Anterior cingulate cortex (tissue), 58 donors: ENCODE measurements at regions not wholly inside any gene's neighbourhood (a gene's known extent, or its start where the extent isn't known, plus 50 kb on each side); places are given as distances from the start of the nearest gene placed in this dataset.
"Not testable (repeated sequence)": the region's sequence is repeated elsewhere in the genome, so short reads cannot be mapped to it uniquely, and the experiment has no call there.

Experiments
- DNase-seq, 58 donors: peaks; one replicate each; lab custom pipeline; 2025; lab: John Stamatoyannopoulos, UW

- no peak for DNase-seq
These were observed 146.7 kb upstream of the SP4 start for GRCh38 chr7:21281193-21281592.

GRCh38 chr7:21293771-21294170 is 134.1 kb upstream of the SP4 start:
- DNase-seq: no peak

GRCh38 chr7:21299766-21300165 is 128.1 kb upstream of the SP4 start:
- DNase-seq: no peak

- no peak for DNase-seq
These were observed 127.2 kb upstream of the SP4 start for GRCh38 chr7:21300692-21301091.

DNA sequence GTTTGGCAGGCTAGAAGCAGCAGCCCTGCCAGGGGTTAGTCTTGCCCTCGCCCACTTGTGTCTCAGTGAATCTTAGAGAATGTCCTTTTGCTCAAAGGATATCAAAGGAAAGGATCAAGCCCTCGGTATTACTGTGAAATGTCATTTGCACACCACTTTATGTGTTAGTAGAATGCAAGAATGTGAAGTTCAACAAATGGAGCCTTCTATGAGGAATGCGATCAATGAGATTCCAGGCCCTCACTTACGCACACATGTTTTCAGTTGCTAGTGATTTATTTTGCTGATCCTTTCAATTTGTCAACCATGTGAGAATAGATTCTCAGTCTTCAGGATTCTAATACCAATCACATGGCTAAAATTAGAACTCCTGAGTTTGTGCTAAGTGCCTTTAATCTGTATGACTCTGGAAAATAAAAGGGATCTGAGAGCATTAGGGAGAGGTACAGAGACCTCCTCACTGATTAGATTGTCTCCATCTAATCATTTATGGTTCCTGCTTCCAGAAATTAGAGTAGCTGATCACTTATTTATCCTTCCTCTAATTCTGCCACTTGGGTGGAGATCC is 123.0 kb upstream of the SP4 start:
- DNase-seq: no peak

DNA sequence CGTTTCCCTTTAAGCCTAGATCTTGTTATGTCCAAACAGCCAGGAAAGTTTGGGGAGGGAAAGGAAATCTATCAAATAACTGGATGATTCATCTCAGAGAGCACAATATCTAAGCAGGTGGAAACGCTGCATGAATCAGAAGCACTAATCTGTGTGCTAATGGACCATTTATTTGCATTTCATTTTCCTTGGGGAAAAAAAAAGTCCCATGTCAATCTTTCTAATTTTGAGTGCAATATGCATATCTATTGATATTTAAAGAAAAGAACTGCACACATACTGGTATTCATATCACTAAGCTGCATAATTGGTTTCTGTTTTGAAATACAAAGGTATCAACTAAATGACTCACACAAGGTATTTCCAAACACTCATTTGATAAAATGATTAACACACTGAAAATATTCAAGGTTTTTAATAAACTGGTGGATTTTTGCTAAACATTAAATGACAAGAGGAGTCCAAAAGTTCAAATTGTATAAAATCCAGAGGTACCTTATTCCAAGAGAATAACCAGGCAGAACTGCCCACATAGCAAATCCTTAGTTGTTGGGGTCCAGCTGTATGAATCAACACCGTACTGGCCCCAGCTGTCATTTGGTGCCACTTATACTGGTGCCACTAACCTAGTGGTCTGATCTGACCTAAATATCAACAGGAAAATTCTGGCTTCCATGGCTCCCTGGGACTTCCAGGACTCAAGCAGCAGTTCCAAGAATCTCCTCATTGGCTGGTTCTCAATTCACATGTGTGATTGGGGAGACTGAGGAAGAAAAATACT is 122.2 kb upstream of the SP4 start:
- no peak for DNase-seq

DNA sequence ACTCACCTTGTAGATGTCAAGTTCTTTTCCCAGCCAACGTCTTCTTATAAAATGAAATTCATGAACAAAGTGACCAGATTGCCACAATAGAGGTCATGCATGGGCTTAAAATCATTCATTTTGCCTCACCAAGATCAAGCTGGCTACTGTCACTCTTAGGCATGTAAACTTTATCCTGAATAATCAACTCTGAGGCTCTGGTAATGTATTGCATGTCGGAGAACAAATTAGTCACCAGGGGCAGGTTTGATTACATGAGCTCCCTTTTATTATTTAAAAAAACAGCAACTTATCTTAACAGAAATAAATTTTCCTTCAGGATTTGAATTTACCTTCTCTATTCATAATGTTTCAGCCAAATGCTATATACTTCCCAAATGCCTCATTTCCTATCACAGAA is 112.9 kb upstream of the SP4 start:
- no peak for DNase-seq

GRCh38 chr7:21317966-21318915 is 109.6 kb upstream of the SP4 start:
- no peak for DNase-seq

GRCh38 chr7:21318916-21319270 is 109.0 kb upstream of the SP4 start:
- DNase-seq: no peak

DNA sequence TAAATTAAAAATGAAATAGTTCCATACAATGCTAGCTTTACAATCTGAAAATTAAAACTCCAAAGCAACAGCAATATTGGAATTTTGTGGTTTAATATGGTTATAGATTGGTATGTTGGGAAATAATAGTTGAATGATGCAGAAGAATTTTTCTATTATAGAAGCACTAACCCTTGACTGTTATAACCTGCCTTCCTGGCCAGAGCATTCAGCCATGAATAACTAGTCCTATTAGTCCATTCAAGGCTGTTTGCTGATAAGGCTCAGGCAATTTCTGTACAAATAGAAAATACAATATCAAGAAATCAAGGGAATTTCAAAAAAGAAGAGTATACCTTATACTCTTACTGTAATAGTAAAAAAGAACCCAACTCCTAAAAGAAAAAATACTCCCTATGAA is 101.6 kb upstream of the SP4 start:
- DNase-seq: no peak

DNA sequence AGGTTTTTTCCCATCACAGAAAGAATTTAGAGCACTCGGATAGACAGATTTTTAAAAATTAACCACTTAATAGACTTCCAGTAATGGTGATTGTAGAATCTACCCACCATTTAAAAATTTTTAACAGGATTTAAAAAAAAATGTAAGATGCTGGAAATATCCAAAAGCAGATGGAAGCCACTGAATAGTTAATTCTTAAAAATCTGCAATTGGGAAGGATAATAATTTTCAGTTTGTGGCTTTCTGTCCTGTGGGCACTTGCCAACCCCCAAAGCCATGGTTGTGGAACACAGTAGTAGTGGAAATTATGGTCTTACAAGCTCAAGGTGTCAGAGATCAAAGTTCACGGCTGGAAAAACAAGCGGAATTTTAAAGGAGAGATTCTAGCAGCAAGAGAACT is 101.0 kb upstream of the SP4 start:
- no peak for DNase-seq

- no peak for DNase-seq
These were observed 100.2 kb upstream of the SP4 start for GRCh38 chr7:21327422-21328409.

DNA sequence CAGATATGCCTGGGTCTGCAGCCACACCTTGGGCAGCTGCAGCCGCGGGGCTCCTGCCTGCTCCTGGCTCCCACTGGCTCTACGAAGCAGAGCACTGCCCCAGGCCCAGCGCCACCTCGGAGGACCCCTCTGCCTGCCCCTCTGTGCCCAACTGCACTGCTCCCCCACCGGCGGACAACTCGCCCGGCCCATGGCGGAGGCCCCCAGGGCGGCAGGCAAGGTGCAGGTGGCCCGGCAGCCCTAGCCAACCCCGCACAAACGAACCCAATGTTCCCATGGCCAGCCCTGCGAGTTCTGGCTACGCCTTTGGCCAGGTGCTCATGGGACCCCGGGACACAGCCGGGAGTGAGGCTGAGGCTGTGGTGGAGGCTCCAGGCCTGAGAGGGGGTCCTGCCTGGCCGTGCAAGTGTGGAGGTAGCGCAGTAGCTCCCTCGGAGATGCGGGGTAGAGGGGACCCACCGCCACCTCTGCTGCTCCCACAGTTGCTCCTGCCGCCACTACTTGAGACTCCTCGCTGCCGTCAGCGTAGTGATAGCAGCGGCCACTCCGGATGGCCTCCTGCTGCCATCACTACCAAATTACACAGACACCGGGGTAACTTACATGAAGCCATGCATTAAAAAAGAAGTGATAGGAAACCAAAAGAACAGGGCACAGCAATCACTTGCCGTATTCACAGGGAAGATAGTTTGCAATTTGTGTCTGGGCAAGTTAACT is 97.3 kb upstream of the SP4 start:
- DNase-seq: no peak

- DNase-seq: no peak
These were observed 93.0 kb upstream of the SP4 start for GRCh38 chr7:21334906-21335305.

DNA sequence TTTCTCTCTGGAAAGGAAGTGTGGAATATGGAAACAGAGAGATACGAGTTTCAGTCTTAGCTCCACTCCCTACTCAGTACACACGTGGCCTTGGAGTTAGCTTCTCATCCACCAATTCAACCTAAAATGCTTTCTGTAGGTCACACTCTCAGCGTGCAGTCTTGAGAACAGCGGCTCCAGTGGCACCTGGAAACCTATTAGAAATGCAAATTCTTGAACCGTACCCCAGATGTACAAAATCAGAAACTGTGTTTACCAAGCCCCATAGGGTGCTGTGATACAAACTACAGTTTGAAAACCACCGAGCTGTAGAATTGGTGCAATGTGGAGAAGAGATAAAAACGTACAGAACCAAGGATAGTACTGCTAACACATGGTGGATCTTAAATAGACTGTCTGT is 91.1 kb upstream of the SP4 start:
- DNase-seq: no peak

DNA sequence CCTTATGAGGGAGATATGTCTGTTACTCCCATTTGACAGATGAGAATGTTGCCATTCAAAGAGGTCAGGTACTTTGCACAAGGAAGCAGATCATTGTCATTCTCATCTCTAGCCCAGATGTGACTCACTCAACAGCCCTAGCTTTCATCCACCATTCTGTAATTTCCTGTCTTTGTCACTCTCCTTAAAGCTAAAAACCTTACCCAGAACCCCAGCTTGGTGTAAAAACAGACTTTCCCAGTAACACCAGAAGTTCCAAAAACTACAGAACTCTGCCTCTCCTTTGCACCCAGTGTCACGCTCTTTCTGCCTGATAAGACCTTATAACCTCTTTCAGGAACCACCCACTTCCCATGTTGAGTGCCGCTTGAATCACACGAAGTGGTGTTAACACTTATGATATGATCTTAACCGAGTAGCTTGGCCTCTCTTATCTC is 89.1 kb upstream of the SP4 start:
- DNase-seq: no peak

DNA sequence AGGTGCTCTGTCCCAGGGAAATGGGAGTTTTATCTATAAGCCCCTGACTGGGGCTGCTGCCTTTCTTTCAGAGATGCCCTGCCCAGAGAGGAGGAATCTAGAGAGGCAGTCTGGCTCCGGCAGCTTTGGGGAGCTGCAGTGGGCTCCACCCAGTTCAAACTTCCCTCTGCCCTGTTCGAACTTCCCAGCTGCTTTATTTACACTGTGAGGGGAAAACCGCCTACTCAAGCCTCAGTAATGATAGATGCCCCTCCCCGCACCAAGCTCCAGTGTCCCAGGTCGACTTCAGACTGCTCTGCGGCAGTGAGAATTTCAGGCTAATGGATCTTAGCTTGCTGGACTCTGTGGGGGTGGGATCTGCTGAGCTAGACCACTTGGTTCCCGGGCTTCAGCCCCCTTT is 83.0 kb upstream of the SP4 start:
- DNase-seq: not testable (repeated sequence)

DNA sequence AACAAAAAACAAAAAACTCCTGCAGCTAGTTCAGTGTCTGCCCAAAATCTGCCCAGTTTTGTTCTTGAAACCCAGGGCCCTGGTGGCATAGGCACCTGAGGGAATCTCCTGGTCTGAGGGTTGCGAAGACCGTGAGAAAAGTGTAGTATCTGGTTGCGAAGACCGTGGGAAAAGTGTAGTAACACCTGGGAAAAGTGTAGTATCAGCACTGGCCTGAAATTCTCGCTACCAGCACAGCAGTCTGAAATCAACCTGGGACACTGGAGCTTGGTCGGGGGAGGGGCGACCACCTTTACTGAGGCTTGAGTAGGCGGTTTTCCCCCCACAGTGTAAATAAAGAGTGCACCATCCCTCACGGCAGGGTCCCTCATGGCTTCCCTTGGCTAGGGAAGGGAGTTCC is 82.5 kb upstream of the SP4 start:
- DNase-seq: no peak

- no peak for DNase-seq
These were observed 81.6 kb upstream of the SP4 start for GRCh38 chr7:21346297-21346696.
